Astrocyte (in vitro differentiated cells and primary cell): ENCODE measurements at regions not wholly inside any gene's neighbourhood (a gene's known extent, or its start where the extent isn't known, plus 50 kb on each side); places are given as distances from the start of the nearest gene placed in this dataset.

Experiments used
- EZH2 ChIP-seq: IDR thresholded peaks from 2 replicates; pipeline ENCODE4 v1.6.1; 2012; ENCODE audit warnings: mild to moderate bottlenecking, low read length, inconsistent platforms; ENCODE audit not compliant: insufficient read depth
- TF ChIP-seq, protein P1 (sequence below): IDR thresholded peaks from 2 replicates; pipeline ENCODE4 v1.5.1; 2011; ENCODE audit warnings: low read depth, mild to moderate bottlenecking, inconsistent platforms, low read length, moderate library complexity; ENCODE audit not compliant: insufficient read depth

DNA sequence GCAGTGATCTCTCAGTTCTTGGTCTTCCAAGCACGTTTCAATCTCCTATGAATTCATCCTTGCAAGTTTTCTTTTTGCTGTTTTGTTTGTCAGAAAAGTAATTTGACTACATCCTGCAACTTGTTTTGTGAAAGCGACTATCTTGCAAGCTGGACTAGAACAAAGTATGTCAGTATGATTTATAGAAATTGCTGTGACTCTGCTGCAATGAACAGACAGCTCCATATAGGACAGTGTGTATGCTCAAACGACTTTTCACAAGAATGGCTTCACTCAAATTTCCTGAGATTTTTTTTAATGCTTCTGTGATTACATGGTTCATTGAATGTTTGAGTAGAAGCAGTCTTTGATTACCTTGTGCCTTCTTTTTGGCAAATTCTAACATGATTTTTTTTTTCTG, 123.5 kb upstream of the TRHDE start:
- TF ChIP-seq, protein P1, sequence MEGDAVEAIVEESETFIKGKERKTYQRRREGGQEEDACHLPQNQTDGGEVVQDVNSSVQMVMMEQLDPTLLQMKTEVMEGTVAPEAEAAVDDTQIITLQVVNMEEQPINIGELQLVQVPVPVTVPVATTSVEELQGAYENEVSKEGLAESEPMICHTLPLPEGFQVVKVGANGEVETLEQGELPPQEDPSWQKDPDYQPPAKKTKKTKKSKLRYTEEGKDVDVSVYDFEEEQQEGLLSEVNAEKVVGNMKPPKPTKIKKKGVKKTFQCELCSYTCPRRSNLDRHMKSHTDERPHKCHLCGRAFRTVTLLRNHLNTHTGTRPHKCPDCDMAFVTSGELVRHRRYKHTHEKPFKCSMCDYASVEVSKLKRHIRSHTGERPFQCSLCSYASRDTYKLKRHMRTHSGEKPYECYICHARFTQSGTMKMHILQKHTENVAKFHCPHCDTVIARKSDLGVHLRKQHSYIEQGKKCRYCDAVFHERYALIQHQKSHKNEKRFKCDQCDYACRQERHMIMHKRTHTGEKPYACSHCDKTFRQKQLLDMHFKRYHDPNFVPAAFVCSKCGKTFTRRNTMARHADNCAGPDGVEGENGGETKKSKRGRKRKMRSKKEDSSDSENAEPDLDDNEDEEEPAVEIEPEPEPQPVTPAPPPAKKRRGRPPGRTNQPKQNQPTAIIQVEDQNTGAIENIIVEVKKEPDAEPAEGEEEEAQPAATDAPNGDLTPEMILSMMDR, result no peak
- TF ChIP-seq EZH2, result no peak
